HG02938 (cell line): ENCODE measurements at regions not wholly inside any gene's neighbourhood (a gene's known extent, or its start where the extent isn't known, plus 50 kb on each side); places are given as distances from the start of the nearest gene placed in this dataset.
A peak's percentile ranks its signal among the peaks of the same experiment; 100 is the strongest.

Experiments used
- ATAC-seq: cut with Tn5 transposase; IDR thresholded peaks from one replicate; pipeline ENCODE4 v1.9.1; 2021; ENCODE audit warnings: mild to moderate bottlenecking, moderate library complexity; ENCODE audit not compliant: unreplicated experiment

- ATAC-seq, result no peak
Observed at GRCh38 chr6:18920701-18921100, 533.6 kb downstream of the RNF144B start.

- ATAC-seq, result no peak
Observed at GRCh38 chr6:18931086-18931485, 543.9 kb downstream of the RNF144B start.

- no peak for ATAC-seq
Observed at GRCh38 chr6:18958146-18958545, 571.0 kb downstream of the RNF144B start.

GRCh38 chr6:18961566-18961965 is 574.4 kb downstream of the RNF144B start:
- ATAC-seq, result no peak

- no peak for ATAC-seq
Observed at GRCh38 chr6:18962361-18962905, 575.3 kb downstream of the RNF144B start.

GRCh38 chr6:18963439-18963838 is 576.3 kb downstream of the RNF144B start:
- ATAC-seq, result no peak

- ATAC-seq, result no peak
Observed at GRCh38 chr6:18973251-18973650, 586.1 kb downstream of the RNF144B start.

GRCh38 chr6:18976091-18976490 is 588.9 kb downstream of the RNF144B start:
- no peak for ATAC-seq

- ATAC-seq, result no peak
Observed at GRCh38 chr6:18976966-18977365, 589.8 kb downstream of the RNF144B start.

GRCh38 chr6:18978337-18979128 is 591.4 kb downstream of the RNF144B start:
- no peak for ATAC-seq

GRCh38 chr6:18985061-18985460 is 597.9 kb downstream of the RNF144B start:
- no peak for ATAC-seq

GRCh38 chr6:18985996-18986395 is 598.8 kb downstream of the RNF144B start:
- ATAC-seq, result no peak

GRCh38 chr6:18988636-18989035 is 601.5 kb downstream of the RNF144B start:
- ATAC-seq, result no peak

GRCh38 chr6:18990059-18990978 is 603.2 kb downstream of the RNF144B start:
- ATAC-seq, result no peak

GRCh38 chr6:18997375-18997826 is 610.3 kb downstream of the RNF144B start:
- peak; percentile 92 for ATAC-seq

- ATAC-seq, result no peak
Observed at GRCh38 chr6:19002976-19003560, 615.9 kb downstream of the RNF144B start.

- no peak for ATAC-seq
Observed at GRCh38 chr6:19004176-19004575, 617.0 kb downstream of the RNF144B start.

GRCh38 chr6:19009769-19010168 is 622.6 kb downstream of the RNF144B start:
- no peak for ATAC-seq

- no peak for ATAC-seq
Observed at GRCh38 chr6:19013026-19013705, 626.0 kb downstream of the RNF144B start.

- no peak for ATAC-seq
Observed at GRCh38 chr6:19024737-19025136, 637.6 kb downstream of the RNF144B start.

GRCh38 chr6:19028201-19028600 is 641.1 kb downstream of the RNF144B start:
- ATAC-seq, result no peak
